ENCODE measurements at regions not wholly inside any gene's neighbourhood (a gene's known extent, or its start where the extent isn't known, plus 50 kb on each side); places are given as distances from the start of the nearest gene placed in this dataset.

DNA sequence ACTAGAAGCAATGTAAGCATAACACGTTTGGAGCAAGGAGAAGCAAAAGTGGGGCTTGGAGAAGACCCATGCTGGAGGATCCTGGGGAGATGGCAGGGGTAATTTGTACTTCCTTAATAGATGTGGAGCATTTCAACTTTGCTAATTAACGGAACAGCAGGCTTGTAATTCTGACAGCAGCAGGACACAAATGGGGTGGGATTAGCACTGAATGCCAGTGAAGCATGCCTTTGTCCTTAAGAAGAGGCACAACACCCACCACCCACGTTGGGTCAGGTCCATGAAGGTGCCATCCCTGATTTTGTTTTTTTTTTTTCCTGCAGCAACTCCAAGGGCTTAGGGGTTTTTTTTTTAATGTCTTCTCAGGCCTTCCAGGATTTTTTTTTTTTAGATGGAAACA lies 231.9 kb upstream of the ROPN1 start:
- TF ChIP-seq JUND (IDR thresholded peaks at IDR 0.05) (no peak), TAF1 (conservative IDR thresholded peaks at IDR 0.05) (no peak), EGR1 (IDR thresholded peaks at IDR 0.05; ENCODE audit: low read depth in 2 of 2) (no peak)
- TF ChIP-seq, protein P1, sequence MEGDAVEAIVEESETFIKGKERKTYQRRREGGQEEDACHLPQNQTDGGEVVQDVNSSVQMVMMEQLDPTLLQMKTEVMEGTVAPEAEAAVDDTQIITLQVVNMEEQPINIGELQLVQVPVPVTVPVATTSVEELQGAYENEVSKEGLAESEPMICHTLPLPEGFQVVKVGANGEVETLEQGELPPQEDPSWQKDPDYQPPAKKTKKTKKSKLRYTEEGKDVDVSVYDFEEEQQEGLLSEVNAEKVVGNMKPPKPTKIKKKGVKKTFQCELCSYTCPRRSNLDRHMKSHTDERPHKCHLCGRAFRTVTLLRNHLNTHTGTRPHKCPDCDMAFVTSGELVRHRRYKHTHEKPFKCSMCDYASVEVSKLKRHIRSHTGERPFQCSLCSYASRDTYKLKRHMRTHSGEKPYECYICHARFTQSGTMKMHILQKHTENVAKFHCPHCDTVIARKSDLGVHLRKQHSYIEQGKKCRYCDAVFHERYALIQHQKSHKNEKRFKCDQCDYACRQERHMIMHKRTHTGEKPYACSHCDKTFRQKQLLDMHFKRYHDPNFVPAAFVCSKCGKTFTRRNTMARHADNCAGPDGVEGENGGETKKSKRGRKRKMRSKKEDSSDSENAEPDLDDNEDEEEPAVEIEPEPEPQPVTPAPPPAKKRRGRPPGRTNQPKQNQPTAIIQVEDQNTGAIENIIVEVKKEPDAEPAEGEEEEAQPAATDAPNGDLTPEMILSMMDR (IDR thresholded peaks at IDR 0.05; ENCODE audit: low read depth, low read length, missing input control): no peak
- TF ChIP-seq, protein P2, sequence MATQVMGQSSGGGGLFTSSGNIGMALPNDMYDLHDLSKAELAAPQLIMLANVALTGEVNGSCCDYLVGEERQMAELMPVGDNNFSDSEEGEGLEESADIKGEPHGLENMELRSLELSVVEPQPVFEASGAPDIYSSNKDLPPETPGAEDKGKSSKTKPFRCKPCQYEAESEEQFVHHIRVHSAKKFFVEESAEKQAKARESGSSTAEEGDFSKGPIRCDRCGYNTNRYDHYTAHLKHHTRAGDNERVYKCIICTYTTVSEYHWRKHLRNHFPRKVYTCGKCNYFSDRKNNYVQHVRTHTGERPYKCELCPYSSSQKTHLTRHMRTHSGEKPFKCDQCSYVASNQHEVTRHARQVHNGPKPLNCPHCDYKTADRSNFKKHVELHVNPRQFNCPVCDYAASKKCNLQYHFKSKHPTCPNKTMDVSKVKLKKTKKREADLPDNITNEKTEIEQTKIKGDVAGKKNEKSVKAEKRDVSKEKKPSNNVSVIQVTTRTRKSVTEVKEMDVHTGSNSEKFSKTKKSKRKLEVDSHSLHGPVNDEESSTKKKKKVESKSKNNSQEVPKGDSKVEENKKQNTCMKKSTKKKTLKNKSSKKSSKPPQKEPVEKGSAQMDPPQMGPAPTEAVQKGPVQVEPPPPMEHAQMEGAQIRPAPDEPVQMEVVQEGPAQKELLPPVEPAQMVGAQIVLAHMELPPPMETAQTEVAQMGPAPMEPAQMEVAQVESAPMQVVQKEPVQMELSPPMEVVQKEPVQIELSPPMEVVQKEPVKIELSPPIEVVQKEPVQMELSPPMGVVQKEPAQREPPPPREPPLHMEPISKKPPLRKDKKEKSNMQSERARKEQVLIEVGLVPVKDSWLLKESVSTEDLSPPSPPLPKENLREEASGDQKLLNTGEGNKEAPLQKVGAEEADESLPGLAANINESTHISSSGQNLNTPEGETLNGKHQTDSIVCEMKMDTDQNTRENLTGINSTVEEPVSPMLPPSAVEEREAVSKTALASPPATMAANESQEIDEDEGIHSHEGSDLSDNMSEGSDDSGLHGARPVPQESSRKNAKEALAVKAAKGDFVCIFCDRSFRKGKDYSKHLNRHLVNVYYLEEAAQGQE (IDR thresholded peaks at IDR 0.05): no peak

All from liver (tissue), 3 donors.